HPDE6-E6E7 (cell line): ENCODE measurements at regions not wholly inside any gene's neighbourhood (a gene's known extent, or its start where the extent isn't known, plus 50 kb on each side); places are given as distances from the start of the nearest gene placed in this dataset.

Experiments
- DNase-seq: peaks from one replicate; pipeline ENCODE4 v3.0.0; 2011; ENCODE audit warnings: missing footprints; ENCODE audit errors: extremely low spot score

- no peak for DNase-seq
These were observed 332.2 kb upstream of the RAG2 start for GRCh38 chr11:36930256-36930655.

DNA sequence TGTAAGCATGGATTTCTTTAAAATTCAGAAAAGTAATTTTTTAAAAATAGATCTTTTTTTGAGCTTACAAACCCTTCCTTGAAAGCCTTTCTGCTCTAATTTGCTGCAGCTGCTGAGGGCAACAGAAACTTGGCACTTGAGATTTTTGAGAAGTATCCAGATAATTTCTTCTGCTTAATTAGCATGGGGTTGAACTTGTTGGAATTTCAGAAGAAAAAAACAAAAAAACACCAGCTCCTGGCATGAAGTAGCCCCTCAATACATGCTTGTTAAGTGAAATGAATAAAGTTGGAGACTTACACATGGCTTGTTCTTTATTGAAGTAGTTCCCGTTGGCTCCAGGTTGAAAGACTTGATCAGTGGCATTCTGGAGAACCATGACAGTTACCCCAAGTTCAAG, 331.4 kb upstream of the RAG2 start:
- no peak for DNase-seq

GRCh38 chr11:36928621-36929020, 330.6 kb upstream of the RAG2 start:
- DNase-seq, result no peak

GRCh38 chr11:36899800-36900199, 301.8 kb upstream of the RAG2 start:
- DNase-seq, result no peak

GRCh38 chr11:36890841-36891240, 292.8 kb upstream of the RAG2 start:
- DNase-seq, result no peak

DNA sequence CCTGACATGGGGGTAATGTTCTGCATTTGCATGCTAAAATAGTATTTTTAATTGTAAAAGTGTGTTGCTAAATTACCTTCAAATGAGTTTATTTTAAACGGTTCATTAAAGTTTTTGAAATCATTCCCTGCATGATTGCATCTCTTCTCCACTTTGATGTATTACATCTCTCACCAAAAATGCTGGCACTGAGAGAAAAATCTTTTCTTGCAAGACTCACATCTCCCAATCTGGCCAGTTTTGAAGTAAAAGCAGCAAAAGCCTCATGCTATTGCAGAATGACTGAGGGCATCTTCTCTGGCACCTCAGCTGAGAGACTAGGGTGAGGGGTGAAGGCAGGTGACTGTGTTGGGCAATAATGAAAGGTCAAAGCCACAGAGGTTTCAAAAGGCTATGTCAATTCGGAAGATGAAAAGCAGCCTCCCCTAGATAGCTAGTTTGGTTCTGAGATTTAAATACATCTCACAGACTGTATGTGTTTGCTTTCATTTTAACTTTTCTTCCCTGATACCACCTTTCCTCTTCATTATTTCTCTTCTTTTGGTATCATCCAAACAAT, 292.2 kb upstream of the RAG2 start:
- DNase-seq, result no peak

DNA sequence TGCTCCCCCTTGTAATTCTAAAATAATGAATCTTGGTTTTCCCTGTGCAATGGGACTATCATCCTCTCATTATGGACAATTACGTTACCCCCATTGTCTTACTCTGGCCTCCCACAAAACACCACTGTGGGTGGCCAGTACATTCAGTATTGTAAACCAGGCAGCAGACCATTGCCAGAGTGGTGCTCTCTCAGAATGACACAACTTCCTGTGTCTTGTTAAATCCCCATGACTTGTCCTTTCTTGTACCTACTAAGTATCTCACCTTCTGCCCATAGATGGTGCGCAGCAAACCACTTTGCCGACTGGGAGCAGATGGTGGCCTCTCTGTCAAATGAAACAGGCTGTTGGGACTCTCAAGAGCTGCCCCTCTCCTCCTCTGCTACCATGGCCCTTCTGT, 287.1 kb upstream of the RAG2 start:
- no peak for DNase-seq

DNA sequence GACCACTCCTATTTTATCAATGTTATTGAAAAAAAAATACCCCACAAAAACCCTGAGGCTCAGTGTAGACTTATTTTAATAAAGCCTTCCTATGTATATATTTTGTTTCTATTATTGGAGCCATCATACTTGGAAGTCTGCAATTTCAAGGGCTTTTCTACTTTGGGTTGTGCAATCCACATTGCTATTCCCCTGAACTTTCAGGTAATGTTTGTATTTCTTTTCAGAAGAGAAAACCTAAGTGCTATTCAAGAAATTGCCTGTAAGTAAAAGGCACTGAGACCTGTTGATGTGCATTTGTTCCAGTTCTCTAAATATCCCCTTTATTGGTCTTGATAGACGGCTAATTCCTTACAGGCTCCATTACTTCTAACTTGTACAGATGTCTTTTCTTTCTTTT, 280.7 kb upstream of the RAG2 start:
- DNase-seq, result no peak

- DNase-seq, result no peak
These were observed 279.1 kb upstream of the RAG2 start for GRCh38 chr11:36877149-36877548.

GRCh38 chr11:36876266-36876665, 278.2 kb upstream of the RAG2 start:
- no peak for DNase-seq

DNA sequence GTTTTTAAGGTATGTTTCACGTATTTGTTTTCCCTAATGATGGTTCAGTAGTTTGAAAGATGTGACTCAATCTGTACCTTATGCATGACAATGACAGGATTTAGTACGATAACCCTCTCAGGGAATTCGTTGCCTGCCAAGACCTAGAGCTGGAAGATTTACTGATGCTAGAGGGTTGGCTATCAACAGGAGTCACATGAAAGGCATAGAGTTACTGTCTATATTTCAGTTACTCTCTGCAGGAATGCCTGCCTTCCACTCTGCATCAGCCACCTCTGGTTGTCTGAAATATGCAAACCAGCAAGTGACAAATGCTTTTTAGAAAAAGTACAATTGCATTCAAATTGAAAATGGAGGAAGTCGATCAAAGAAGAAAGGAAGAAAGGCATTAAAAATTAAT, 276.3 kb upstream of the RAG2 start:
- DNase-seq, result no peak

DNA sequence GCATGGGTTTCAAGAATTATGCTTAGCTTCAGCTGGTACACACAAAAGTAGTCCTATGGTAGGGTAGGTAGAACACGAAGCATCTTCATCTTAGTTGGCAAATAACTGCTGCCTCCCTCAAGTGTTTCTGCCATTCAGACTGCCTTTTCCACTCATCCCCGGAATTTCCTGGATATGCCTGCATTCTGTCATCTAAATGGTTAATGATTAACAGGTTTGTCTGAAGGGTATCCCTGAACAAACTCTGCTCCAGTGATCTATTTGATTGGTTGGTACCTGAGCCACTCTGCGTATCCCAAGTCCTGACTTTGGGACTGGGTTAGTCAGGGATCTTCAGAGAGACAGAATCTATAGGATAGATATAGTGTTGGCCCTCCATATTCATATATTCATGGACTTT, 272.3 kb upstream of the RAG2 start:
- DNase-seq, result no peak

GRCh38 chr11:36868380-36868779, 270.3 kb upstream of the RAG2 start:
- DNase-seq, result no peak

GRCh38 chr11:36865846-36866245, 267.8 kb upstream of the RAG2 start:
- no peak for DNase-seq

- DNase-seq, result no peak
These were observed 256.8 kb upstream of the RAG2 start for GRCh38 chr11:36854875-36855274.

GRCh38 chr11:36848660-36849059, 250.6 kb upstream of the RAG2 start:
- no peak for DNase-seq

DNA sequence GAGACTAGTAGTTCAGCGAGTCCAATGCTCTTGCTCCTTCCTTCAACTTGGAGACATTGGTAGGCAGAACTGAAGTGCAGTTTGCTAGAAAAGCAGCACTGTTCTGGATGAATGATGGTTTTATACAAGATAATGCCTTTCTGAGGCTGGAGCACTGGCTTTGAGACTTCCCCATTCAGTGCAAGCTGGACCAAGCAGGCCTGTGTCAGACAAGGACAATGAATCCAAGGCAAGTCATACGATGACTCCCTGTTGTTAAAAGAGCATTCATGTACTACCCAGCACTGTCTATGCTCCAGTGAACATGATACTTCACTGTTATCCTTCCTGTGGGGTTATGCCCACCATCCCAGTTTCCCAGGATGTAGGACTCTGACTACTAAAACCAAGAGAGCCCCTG, 242.3 kb upstream of the RAG2 start:
- DNase-seq, result no peak

GRCh38 chr11:36837831-36838437, 239.9 kb upstream of the RAG2 start:
- DNase-seq, result no peak

GRCh38 chr11:36825251-36825650, 227.2 kb upstream of the RAG2 start:
- DNase-seq, result no peak

DNA sequence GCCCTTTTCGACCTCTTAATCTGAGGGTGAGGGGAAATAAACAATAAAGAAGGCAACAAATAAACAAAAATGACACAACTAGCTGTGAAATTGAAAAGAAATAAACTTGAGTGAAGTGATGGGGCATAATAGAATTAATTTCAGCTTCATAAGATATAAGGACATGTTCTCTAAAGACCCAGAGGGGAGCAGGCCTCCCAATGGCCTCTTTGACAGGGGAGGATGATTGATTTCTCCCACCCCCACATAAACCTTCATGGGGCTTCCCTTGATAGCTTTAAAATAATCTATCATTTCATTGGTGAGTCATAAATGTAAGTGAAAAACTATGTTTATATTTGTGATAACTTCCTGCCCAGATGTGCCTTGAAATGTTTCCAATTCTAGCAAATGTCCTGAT, 226.3 kb upstream of the RAG2 start:
- DNase-seq, result no peak

GRCh38 chr11:36822829-36823228, 224.8 kb upstream of the RAG2 start:
- no peak for DNase-seq

GRCh38 chr11:36818410-36818809, 220.4 kb upstream of the RAG2 start:
- no peak for DNase-seq

- no peak for DNase-seq
These were observed 219.4 kb upstream of the RAG2 start for GRCh38 chr11:36817336-36817965.

- no peak for DNase-seq
These were observed 211.3 kb upstream of the RAG2 start for GRCh38 chr11:36809303-36809702.
